ENCODE measurements at regions not wholly inside any gene's neighbourhood (a gene's known extent, or its start where the extent isn't known, plus 50 kb on each side); places are given as distances from the start of the nearest gene placed in this dataset.
A peak's percentile ranks its signal among the peaks of the same experiment; 100 is the strongest.

DNA sequence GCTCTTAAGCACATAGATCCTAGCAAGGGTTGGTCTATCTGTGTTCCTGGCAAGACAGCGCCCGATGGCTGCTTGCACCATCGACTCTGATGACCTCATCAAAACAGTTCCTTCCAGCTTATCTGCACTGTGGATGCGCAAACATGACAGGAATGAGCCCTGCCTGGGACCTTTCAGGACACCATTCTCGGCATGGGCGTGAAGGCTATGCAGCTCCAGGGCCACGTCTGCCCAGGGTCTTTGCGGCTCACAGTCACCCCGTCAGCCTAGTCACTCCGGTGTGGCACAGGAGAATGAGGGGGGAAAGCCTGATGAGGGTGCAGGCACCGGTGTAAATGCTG lies 147.8 kb upstream of the TWIST2 start:
- Histone ChIP-seq H3K27me3 (no peaks in the 10 kb centered on the region), H3K9me3 (no peaks in the 10 kb centered on the region), H3K4me3 (no peak overlapping the region), H3K4me1 (no peaks in the 10 kb centered on the region), H3K36me3 (no peaks in the 10 kb centered on the region), H3K27ac (no peak overlapping the region)
- 37 to 52% methylated on average over 11 of the region's 11 CpGs for WGBS, 2 donors
- intact Hi-C loops (cut with DNase I): no loop called here
- ATAC-seq: peak in 2 of 4 donors; percentile 48 to 60
- no peak for DNase-seq
- no peak for FAIRE-seq
- TF ChIP-seq, protein P1, sequence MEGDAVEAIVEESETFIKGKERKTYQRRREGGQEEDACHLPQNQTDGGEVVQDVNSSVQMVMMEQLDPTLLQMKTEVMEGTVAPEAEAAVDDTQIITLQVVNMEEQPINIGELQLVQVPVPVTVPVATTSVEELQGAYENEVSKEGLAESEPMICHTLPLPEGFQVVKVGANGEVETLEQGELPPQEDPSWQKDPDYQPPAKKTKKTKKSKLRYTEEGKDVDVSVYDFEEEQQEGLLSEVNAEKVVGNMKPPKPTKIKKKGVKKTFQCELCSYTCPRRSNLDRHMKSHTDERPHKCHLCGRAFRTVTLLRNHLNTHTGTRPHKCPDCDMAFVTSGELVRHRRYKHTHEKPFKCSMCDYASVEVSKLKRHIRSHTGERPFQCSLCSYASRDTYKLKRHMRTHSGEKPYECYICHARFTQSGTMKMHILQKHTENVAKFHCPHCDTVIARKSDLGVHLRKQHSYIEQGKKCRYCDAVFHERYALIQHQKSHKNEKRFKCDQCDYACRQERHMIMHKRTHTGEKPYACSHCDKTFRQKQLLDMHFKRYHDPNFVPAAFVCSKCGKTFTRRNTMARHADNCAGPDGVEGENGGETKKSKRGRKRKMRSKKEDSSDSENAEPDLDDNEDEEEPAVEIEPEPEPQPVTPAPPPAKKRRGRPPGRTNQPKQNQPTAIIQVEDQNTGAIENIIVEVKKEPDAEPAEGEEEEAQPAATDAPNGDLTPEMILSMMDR (IDR thresholded peaks at IDR 0.05): no peak

DNA sequence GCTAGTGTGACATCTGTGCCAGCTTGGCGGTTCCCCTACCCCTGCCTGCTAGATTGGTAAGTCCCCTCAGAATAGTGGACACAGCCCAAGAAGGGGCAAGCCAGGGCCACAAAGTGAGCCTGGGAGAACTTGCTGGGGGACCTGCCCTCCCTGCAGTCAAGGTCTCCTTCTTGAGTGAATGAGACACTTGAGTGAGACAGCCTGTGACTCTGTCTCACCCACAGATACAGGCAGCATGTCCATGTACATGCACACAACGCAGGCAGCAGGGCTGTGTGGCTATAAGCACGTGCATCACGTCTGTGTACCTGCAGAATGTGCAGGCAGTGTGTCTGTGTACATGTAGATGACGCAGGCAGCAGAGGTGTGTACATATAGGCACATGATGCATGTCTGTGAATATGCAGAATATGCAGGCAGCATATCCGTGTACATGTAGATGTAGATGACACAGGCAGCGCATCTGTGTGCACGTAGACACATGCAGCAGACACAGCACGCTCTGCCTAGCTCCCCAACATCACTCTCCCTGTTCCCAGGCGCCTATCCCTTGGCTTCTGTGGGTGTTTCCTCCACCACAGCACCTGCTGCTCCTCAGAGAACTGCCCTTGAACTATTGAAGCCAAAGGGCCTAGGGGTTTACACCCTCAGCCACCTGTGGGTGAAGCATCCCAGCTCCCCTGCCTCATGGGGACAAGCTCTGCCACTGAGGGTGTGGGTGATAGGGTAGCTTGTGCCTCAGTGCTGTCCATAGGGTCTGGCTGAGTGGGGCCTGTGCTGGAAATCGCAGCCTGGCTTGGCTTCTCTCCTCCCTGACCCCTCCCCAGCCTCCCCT lies 147.2 kb upstream of the TWIST2 start:
- H3K27ac ChIP-seq: no peak overlapping the region
- no peak overlapping the region for H3K4me3 ChIP-seq
- no peaks in the 10 kb centered on the region for H3K4me1 ChIP-seq
- FAIRE-seq: no peak
- intact Hi-C loops (cut with DNase I): no loop called here
- no peaks in the 10 kb centered on the region for H3K36me3 ChIP-seq
- TF ChIP-seq, protein P1 (IDR thresholded peaks at IDR 0.05): no peak
- ATAC-seq: no peak
- DNase-seq: no peak
- H3K9me3 ChIP-seq: no peaks in the 10 kb centered on the region
- WGBS, 2 donors: 61 to 66% methylated on average over 11 of the region's 11 CpGs
- no peaks in the 10 kb centered on the region for H3K27me3 ChIP-seq

DNA sequence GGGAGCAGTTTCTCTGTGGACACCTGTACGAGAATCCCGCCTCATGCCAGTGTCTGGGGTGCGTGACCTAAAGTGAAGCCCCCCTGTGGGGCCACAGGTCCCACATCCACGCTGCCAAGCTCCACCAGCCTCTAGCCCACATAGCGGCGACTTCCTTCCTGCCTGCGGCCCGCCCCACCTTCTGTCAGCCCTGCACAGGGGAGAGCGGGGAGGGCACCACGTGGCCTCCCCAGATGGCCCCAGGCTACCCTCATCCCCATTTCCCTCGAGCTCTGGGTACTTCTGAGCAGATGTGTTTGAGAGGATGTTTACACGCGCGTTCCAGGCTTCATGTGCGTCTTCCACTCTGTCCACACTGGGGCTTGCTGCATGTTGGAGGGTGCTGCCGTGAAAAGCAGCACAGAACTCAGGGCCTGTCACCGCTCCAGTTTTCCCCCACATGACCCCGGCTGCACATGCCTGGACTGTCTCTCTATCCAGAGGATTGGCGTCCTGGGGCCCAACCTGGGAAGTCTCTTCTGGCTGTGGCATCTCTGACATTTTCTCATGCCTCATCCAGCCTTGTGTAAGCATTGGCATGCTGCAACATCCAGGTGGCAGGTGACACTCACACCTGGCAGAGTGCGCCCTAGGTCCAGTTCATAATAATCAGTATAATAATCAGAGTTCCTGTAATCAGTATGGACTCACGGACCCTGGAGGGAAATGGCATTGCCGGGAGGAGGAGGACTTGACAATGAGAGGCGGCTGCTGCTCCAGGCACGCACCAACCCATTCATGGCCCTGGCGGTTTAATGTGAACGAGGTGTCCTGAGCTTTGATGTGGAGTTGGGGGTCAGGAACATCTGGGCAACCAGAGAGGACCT lies 146.3 kb upstream of the TWIST2 start:
- 61 to 74% methylated on average over 26 of the region's 26 CpGs for WGBS, 2 donors
- Histone ChIP-seq H3K36me3 (no peaks in the 10 kb centered on the region), H3K9me3 (no peaks in the 10 kb centered on the region), H3K27me3 (no peaks in the 10 kb centered on the region), H3K27ac (no peak overlapping the region), H3K4me1 (no peaks in the 10 kb centered on the region), H3K4me3 (no peak overlapping the region)
- TF ChIP-seq, protein P1 (IDR thresholded peaks at IDR 0.05): no peak
- FAIRE-seq (no peak), ATAC-seq (no peak), DNase-seq (no peak)
- intact Hi-C loops (cut with DNase I): no loop called here

DNA sequence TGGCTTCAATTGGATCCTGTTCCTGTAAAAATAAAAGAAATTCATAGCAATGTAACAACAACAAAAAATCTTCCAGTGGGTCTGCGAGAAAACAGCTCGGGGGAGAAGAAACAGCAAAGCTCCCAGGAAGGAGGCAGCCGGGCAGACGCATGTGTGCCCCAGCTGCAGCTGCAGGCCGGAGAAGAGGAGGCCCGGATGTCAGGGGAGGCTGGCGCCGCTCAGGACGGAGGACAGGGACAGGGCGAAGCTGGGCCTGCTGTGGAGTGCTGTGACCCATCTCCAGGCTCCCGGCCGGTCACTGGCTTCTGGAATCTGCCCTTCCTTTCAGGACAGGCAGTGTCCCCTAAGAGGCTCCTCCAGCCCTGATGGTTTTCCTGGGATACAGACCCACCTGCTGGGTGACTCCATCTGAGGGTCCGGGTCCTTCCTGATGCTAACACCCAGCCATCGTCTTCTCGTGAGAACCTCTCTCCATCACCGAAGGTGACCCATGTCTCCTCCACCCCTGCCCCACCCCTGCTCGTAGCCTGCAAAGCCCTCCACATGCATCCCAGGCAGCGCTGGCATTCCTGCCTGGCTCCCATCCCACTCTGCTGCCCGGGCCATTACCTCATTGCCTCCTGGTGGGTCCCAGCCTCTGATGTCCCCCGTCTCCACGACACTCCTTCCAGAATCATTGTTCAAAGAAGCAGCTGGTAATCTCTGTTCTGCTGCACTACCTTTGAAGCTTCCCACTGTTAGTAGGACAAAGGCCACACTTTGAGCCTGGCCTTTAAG lies 145.4 kb upstream of the TWIST2 start:
- TF ChIP-seq, protein P1 (IDR thresholded peaks at IDR 0.05): no peak
- no peak overlapping the region for H3K27ac ChIP-seq
- no peak overlapping the region for H3K4me3 ChIP-seq
- ATAC-seq (no peak), FAIRE-seq (no peak), DNase-seq (no peak)
- intact Hi-C loops (cut with DNase I): no loop called here
- H3K36me3 ChIP-seq: no peaks in the 10 kb centered on the region
- WGBS, 2 donors: 61 to 69% methylated on average over 21 of the region's 21 CpGs
- no peaks in the 10 kb centered on the region for H3K9me3 ChIP-seq
- H3K4me1 ChIP-seq: no peaks in the 10 kb centered on the region
- no peaks in the 10 kb centered on the region for H3K27me3 ChIP-seq

Measured in pancreas (tissue), 10 donors.